ENCODE measurements at regions not wholly inside any gene's neighbourhood (a gene's known extent, or its start where the extent isn't known, plus 50 kb on each side); places are given as distances from the start of the nearest gene placed in this dataset.

DNA sequence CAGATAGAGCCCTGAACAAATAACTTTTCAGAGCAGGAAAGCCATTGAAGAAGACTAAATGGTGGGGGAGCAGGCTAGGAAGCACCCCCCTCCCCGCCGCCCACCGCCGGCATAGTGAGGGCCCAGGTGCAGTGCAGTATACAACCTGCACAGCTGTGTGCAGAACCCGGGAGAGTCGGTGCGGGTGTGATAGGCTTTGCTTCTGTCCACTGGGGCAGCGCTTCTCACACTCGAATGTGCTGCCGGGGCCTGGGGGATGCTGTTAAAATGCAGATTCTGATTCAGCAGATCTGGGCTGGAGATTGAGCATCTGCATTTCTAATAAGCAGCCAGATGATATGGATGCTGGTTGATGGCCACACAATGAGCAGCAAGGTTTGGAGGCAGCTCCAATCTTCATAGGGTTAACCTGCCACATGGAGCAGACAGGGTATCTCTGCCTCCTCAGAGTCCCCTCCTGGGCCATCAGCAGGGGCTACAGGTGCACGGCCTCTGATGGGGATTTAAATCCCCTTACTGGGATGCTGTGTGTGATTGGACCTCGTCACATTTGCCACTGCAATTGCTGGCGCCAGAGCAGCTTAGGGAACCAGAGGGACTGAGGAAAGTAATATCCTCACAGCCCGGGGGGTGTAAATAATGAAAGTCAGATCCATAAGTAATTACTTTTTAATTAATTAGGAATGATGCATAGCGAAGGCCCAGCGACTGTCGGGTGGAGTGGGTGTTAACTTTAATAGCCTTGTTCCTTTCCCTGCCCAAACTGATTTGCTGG lies 172.0 kb upstream of the RPL38 start:
- no peak for TF ChIP-seq CTCF (IDR thresholded peaks at IDR 0.05; ENCODE audit: low read depth, low read length)

GRCh38 chr17:74032222-74032621 lies 171.3 kb upstream of the RPL38 start:
- no peak for TF ChIP-seq CTCF (IDR thresholded peaks at IDR 0.05; ENCODE audit: low read depth, low read length)

More for the DNA sequence above, 172.0 kb upstream of the RPL38 start:
- no peak overlapping the region for H3K4me3 ChIP-seq (ENCODE audit: low read depth, low read length)

DNA sequence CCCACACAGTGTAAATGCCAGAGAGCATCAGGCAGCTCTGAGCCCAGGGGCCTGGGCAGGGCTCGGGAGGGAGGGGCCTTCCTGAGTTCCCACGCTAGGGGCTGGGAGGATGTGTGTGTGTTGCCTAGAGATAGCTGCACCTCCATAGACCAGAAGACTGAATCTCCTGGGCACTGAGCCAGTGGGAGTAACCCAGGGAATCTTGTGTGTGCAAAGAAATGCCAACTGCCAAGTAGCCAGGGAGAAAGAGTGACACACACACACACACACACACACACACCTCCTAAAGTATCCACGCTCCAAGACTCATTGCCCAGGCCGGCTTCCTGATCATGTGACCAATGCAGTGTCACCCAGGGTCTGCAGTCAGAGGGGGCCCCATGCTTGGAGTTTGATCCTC lies 166.2 kb upstream of the RPL38 start:
- H3K4me3 ChIP-seq (ENCODE audit: low read depth, low read length), result no peak overlapping the region
- TF ChIP-seq CTCF (IDR thresholded peaks at IDR 0.05; ENCODE audit: low read depth, low read length), result no peak

More at GRCh38 chr17:74032222-74032621, 171.3 kb upstream of the RPL38 start:
- H3K4me3 ChIP-seq (ENCODE audit: low read depth, low read length), result no peak overlapping the region

- no peak overlapping the region for H3K4me3 ChIP-seq (ENCODE audit: low read depth, low read length)
- no peak for TF ChIP-seq CTCF (IDR thresholded peaks at IDR 0.05; ENCODE audit: low read depth, low read length)
These were observed 163.2 kb upstream of the RPL38 start for GRCh38 chr17:74040291-74040690.

GRCh38 chr17:74040729-74041128 lies 162.7 kb upstream of the RPL38 start:
- TF ChIP-seq CTCF (IDR thresholded peaks at IDR 0.05; ENCODE audit: low read depth, low read length), result no peak

GRCh38 chr17:74041869-74042640 lies 161.4 kb upstream of the RPL38 start:
- no peak for TF ChIP-seq CTCF (IDR thresholded peaks at IDR 0.05; ENCODE audit: low read depth, low read length)
- no peak overlapping the region for H3K4me3 ChIP-seq (ENCODE audit: low read depth, low read length)

More at GRCh38 chr17:74040729-74041128, 162.7 kb upstream of the RPL38 start:
- H3K4me3 ChIP-seq (ENCODE audit: low read depth, low read length), result no peak overlapping the region

All from WI38 (cell line).